Body of pancreas (tissue), 4 donors: ENCODE measurements at regions not wholly inside any gene's neighbourhood (a gene's known extent, or its start where the extent isn't known, plus 50 kb on each side); places are given as distances from the start of the nearest gene placed in this dataset.

ENCODE experiments used
- ATAC-seq: fragments of 150-250 bp; one replicate; pipeline ENCODE4 v1.9.1; 2016
- DNase-seq, 4 donors: peaks; one replicate each; pipeline ENCODE4 v3.0.0-alpha.2; 2019
- H3K27ac ChIP-seq, 4 donors: fragments of 200-600 bp; sonication (generic); 1 replicate in 3 of 4; 2 replicates in 1 of 4; pipeline versions ENCODE4 v1.5.1 to v1.6.1; 2016 to 2019; ENCODE audit warnings: mild to moderate bottlenecking in 1 of 4, mixed read lengths in 1 of 4, moderate library complexity in 1 of 4
- H3K27me3 ChIP-seq, 2 donors: fragments of 200-600 bp; sonication (generic); one replicate each; pipeline ENCODE4 v1.6.0; 2016; ENCODE audit warnings: mild to moderate bottlenecking in 1 of 2
- H3K36me3 ChIP-seq, 2 donors: fragments of 200-600 bp; sonication (generic); replicated peaks in 1 of 2; 2 replicates each; pipeline ENCODE4 v1.5.1; 2016; ENCODE audit warnings: low read depth in 2 of 2; ENCODE audit not compliant: insufficient read depth in 1 of 2
- H3K4me1 ChIP-seq: fragments of 200-600 bp; sonication (generic); one replicate; pipeline ENCODE4 v1.6.0; 2016
- H3K4me3 ChIP-seq, 2 donors: fragments of 200-600 bp; sonication (generic); 1 replicate in 1 of 2; 2 replicates in 1 of 2; pipeline ENCODE4 v1.5.1; 2016 to 2019
- H3K9me3 ChIP-seq, 3 donors: fragments of 200-600 bp; sonication (generic); 1 replicate in 2 of 3; 2 replicates in 1 of 3; pipeline ENCODE4 v1.5.1; 2016
- POLR2A ChIP-seq, 3 donors: fragments of 450-650 bp; IDR thresholded peaks; one replicate each; pipeline ENCODE4 v1.6.1; 2016; ENCODE audit warnings: antibody characterized with exemption in 3 of 3, mild to moderate bottlenecking in 2 of 3
- WGBS, 2 donors: methylation state at CpG; one replicate each; pipeline ENCODE4 v1.1.5; 2017; 5-methylcytosine and 5-hydroxymethylcytosine counted together
- intact Hi-C: fragments of 100-400 bp; cut with DNase I; formaldehyde crosslinking; loops from one replicate; pipeline ENCODE4 v1.15.1; 2023
- TF ChIP-seq, protein P1 (sequence below), 7 experiments: fragments of 450-650 bp in 4 of 7; fragments of 200-600 bp in 3 of 7; sonication (generic) in 3 of 7; IDR thresholded peaks; one replicate each; pipeline ENCODE4 v1.5.1; 2016 to 2019; ENCODE audit warnings: antibody characterized with exemption in 7 of 7

DNA sequence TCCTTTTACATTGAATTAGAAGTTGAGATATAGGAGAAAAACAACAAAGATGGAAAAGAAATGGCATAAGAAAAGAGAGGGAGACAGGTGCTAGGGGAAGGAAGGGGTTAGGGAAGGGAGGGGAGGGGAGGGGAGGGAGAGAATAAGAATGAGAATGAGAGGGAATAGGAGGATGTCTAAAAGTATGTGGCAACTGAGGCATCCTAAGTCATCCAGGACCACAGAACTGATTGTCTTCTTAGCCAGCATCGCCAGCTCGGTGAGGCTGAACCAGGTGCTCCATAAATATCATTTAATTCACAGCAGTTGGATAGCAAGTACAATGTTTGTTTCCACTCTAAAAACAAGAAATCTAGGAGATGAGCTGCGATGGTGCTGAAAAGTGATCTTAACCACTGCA lies 393.5 kb downstream of the TMEM182 start:
- Histone ChIP-seq H3K36me3 (no peaks in the 10 kb centered on the region), H3K9me3 (no peaks in the 10 kb centered on the region), H3K4me1 (no peaks in the 10 kb centered on the region), H3K27ac (no peak overlapping the region), H3K4me3 (no peak overlapping the region), H3K27me3 (peaks cover 0 to 3% of the 10 kb centered on the region in 2 donors)
- DNase-seq = no peak
- WGBS, 2 donors = 75% methylated on average over 3 of the region's 3 CpGs
- TF ChIP-seq, protein P1, sequence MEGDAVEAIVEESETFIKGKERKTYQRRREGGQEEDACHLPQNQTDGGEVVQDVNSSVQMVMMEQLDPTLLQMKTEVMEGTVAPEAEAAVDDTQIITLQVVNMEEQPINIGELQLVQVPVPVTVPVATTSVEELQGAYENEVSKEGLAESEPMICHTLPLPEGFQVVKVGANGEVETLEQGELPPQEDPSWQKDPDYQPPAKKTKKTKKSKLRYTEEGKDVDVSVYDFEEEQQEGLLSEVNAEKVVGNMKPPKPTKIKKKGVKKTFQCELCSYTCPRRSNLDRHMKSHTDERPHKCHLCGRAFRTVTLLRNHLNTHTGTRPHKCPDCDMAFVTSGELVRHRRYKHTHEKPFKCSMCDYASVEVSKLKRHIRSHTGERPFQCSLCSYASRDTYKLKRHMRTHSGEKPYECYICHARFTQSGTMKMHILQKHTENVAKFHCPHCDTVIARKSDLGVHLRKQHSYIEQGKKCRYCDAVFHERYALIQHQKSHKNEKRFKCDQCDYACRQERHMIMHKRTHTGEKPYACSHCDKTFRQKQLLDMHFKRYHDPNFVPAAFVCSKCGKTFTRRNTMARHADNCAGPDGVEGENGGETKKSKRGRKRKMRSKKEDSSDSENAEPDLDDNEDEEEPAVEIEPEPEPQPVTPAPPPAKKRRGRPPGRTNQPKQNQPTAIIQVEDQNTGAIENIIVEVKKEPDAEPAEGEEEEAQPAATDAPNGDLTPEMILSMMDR (IDR thresholded peaks at IDR 0.05) = no peak
- TF ChIP-seq POLR2A (IDR thresholded peaks at IDR 0.05) = no peak
- no peak for ATAC-seq
- intact Hi-C loops = no loop called here

GRCh38 chr2:103159018-103159417 lies 397.2 kb downstream of the TMEM182 start:
- WGBS, 2 donors = 20 to 35% methylated on average over 3 of the region's 3 CpGs
- no peak for DNase-seq
- no peak for ATAC-seq

GRCh38 chr2:103161456-103162289 lies 399.8 kb downstream of the TMEM182 start:
- Histone ChIP-seq H3K36me3 (no peaks in the 10 kb centered on the region), H3K4me3 (no peak overlapping the region), H3K27me3 (no peaks in the 10 kb centered on the region), H3K27ac (no peak overlapping the region), H3K4me1 (peaks cover under 1% of the 10 kb centered on the region), H3K9me3 (no peaks in the 10 kb centered on the region)
- 27 to 34% methylated on average over 7 of the region's 7 CpGs for WGBS, 2 donors
- intact Hi-C loops = no loop called here
- DNase-seq (peak; percentile 26 to 56 (median 36)), ATAC-seq (peak; percentile 66)
- TF ChIP-seq, protein P1 (IDR thresholded peaks at IDR 0.05) = peak; percentile 23 to 75 (median 65)
- no peak for TF ChIP-seq POLR2A (IDR thresholded peaks at IDR 0.05)

More at GRCh38 chr2:103159018-103159417, 397.2 kb downstream of the TMEM182 start:
- TF ChIP-seq, protein P1 (IDR thresholded peaks at IDR 0.05) = no peak
- TF ChIP-seq POLR2A (IDR thresholded peaks at IDR 0.05) = no peak
- intact Hi-C loops = no loop called here
- H3K4me3 ChIP-seq = no peak overlapping the region
- H3K9me3 ChIP-seq = no peaks in the 10 kb centered on the region
- no peak overlapping the region for H3K27ac ChIP-seq
- no peaks in the 10 kb centered on the region for H3K36me3 ChIP-seq
- peaks cover 0 to 3% of the 10 kb centered on the region in 2 donors for H3K27me3 ChIP-seq
- no peaks in the 10 kb centered on the region for H3K4me1 ChIP-seq

DNA sequence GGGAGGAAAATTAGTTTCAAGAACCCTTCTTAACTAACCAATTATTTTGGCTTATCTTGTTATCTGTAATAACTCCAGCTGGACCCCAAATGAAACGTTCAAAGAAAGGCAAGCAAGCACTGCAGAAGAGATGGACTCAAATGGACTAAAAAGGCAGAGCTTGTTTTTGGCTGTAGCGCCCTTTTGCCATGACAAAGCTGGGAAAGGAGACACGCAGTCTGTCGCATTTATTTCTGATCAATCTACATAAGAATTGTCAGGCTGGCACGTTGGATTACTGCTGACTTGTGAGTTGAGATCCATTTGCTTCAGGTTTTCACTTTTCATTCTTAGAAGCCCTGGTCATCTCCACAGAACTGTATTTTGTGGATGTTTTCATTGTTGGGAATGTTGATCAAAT lies 402.9 kb downstream of the TMEM182 start:
- no peak for TF ChIP-seq POLR2A (IDR thresholded peaks at IDR 0.05)
- TF ChIP-seq, protein P1 (IDR thresholded peaks at IDR 0.05) = no peak
- 44 to 62% methylated on average over 5 of the region's 5 CpGs for WGBS, 2 donors
- Histone ChIP-seq H3K4me1 (peaks cover 8% of the 10 kb centered on the region), H3K4me3 (no peak overlapping the region), H3K27ac (no peak overlapping the region), H3K27me3 (no peaks in the 10 kb centered on the region), H3K9me3 (no peaks in the 10 kb centered on the region), H3K36me3 (no peaks in the 10 kb centered on the region)
- DNase-seq (no peak), ATAC-seq (no peak)
- intact Hi-C loops = no loop called here

- Histone ChIP-seq H3K27ac (no peak overlapping the region), H3K36me3 (no peaks in the 10 kb centered on the region), H3K9me3 (no peaks in the 10 kb centered on the region), H3K4me1 (peaks cover 8% of the 10 kb centered on the region), H3K27me3 (no peaks in the 10 kb centered on the region), H3K4me3 (no peak overlapping the region)
- DNase-seq (no peak), ATAC-seq (no peak)
- intact Hi-C loops = no loop called here
- WGBS, 2 donors = 61 to 64% methylated on average over 6 of the region's 6 CpGs
- TF ChIP-seq POLR2A (IDR thresholded peaks at IDR 0.05) = no peak
- TF ChIP-seq, protein P1 (IDR thresholded peaks at IDR 0.05) = no peak
Measured at GRCh38 chr2:103165836-103166235, 404.0 kb downstream of the TMEM182 start.
